HUDEP-2 (cell line): ENCODE measurements at regions not wholly inside any gene's neighbourhood (a gene's known extent, or its start where the extent isn't known, plus 50 kb on each side); places are given as distances from the start of the nearest gene placed in this dataset.
"Not testable (repeated sequence)": the region's sequence is repeated elsewhere in the genome, so short reads cannot be mapped to it uniquely, and the experiment has no call there.

Experiments used
- DNase-seq, 76 experiments: peaks; one replicate each; lab custom pipeline; 2025; ENCODE audit not compliant: unreplicated experiment in 76 of 76; lab: John Stamatoyannopoulos, UW

GRCh38 chrX:76987381-76987780, 459.8 kb upstream of the FGF16 start:
- no peak for DNase-seq

GRCh38 chrX:76996641-76997040, 450.5 kb upstream of the FGF16 start:
- no peak for DNase-seq

GRCh38 chrX:77003530-77003929, 443.7 kb upstream of the FGF16 start:
- no peak for DNase-seq

- DNase-seq: no peak
These were observed 443.2 kb upstream of the FGF16 start for GRCh38 chrX:77003956-77004355.

GRCh38 chrX:77009691-77010090, 437.5 kb upstream of the FGF16 start:
- DNase-seq: no peak

- DNase-seq: no peak
These were observed 432.5 kb upstream of the FGF16 start for GRCh38 chrX:77014377-77015372.

GRCh38 chrX:77017093-77017492, 430.1 kb upstream of the FGF16 start:
- no peak for DNase-seq

- DNase-seq: not testable (repeated sequence)
These were observed 400.9 kb upstream of the FGF16 start for GRCh38 chrX:77046180-77046810.

GRCh38 chrX:77060572-77060971, 386.6 kb upstream of the FGF16 start:
- DNase-seq: no peak

- no peak for DNase-seq
These were observed 386.2 kb upstream of the FGF16 start for GRCh38 chrX:77061022-77061421.

GRCh38 chrX:77061545-77061944, 385.6 kb upstream of the FGF16 start:
- no peak for DNase-seq

- DNase-seq: no peak
These were observed 381.3 kb upstream of the FGF16 start for GRCh38 chrX:77065896-77066295.

GRCh38 chrX:77070202-77070918, 376.8 kb upstream of the FGF16 start:
- DNase-seq: no peak

- DNase-seq: no peak
These were observed 370.3 kb upstream of the FGF16 start for GRCh38 chrX:77076896-77077295.

GRCh38 chrX:77081237-77081636, 366.0 kb upstream of the FGF16 start:
- not testable (repeated sequence) for DNase-seq

- DNase-seq: no peak
These were observed 361.8 kb upstream of the FGF16 start for GRCh38 chrX:77085372-77085771.

- no peak for DNase-seq
These were observed 359.5 kb upstream of the FGF16 start for GRCh38 chrX:77087529-77088169.

- no peak for DNase-seq
These were observed 359.0 kb upstream of the FGF16 start for GRCh38 chrX:77088233-77088632.

- DNase-seq: no peak
These were observed 332.7 kb upstream of the FGF16 start for GRCh38 chrX:77114501-77114900.

- DNase-seq: no peak
These were observed 328.5 kb upstream of the FGF16 start for GRCh38 chrX:77118686-77119085.

GRCh38 chrX:77119706-77120105, 327.5 kb upstream of the FGF16 start:
- no peak for DNase-seq
